ENCODE measurements at regions not wholly inside any gene's neighbourhood (a gene's known extent, or its start where the extent isn't known, plus 50 kb on each side); places are given as distances from the start of the nearest gene placed in this dataset.

- Histone ChIP-seq H3K4me3 (replicated peaks; ENCODE audit: insufficient read depth, low read length) (no peak overlapping the region), H3K27ac (replicated peaks) (no peak overlapping the region), H3K27me3 (ENCODE audit: insufficient read depth, poor library complexity, severe bottlenecking) (no peaks in the 10 kb centered on the region)
- TF ChIP-seq GABPA (IDR thresholded peaks at IDR 0.05; ENCODE audit: low read depth) (no peak), REST (IDR thresholded peaks at IDR 0.05; ENCODE audit: insufficient replicate concordance, low read depth) (no peak), SPI1 (IDR thresholded peaks at IDR 0.05; ENCODE audit: borderline replicate concordance, low read depth) (no peak), CTCF (IDR thresholded peaks at IDR 0.05; ENCODE audit: insufficient read depth, low read length) (no peak), POLR2AphosphoS5 (IDR thresholded peaks at IDR 0.05; ENCODE audit: low read depth) (no peak)
- DNase-seq (ENCODE audit: low read depth in 1 of 2, low spot score in 1 of 2) = no peak
Measured at GRCh38 chr3:76345878-76346277, 560.5 kb upstream of the ZNF717 start.

GRCh38 chr3:76346690-76347089 is 561.3 kb upstream of the ZNF717 start:
- H3K4me3 ChIP-seq (replicated peaks; ENCODE audit: insufficient read depth, low read length) = no peak overlapping the region
- TF ChIP-seq POLR2AphosphoS5 (IDR thresholded peaks at IDR 0.05; ENCODE audit: low read depth) = no peak
- TF ChIP-seq GABPA (IDR thresholded peaks at IDR 0.05; ENCODE audit: low read depth) = no peak
- no peak for TF ChIP-seq SPI1 (IDR thresholded peaks at IDR 0.05; ENCODE audit: borderline replicate concordance, low read depth)
- TF ChIP-seq REST (IDR thresholded peaks at IDR 0.05; ENCODE audit: insufficient replicate concordance, low read depth) = no peak
- TF ChIP-seq CTCF (IDR thresholded peaks at IDR 0.05; ENCODE audit: insufficient read depth, low read length) = no peak
- no peaks in the 10 kb centered on the region for H3K27me3 ChIP-seq (ENCODE audit: insufficient read depth, poor library complexity, severe bottlenecking)
- no peak for DNase-seq (ENCODE audit: low read depth in 1 of 2, low spot score in 1 of 2)
- H3K27ac ChIP-seq (replicated peaks) = no peak overlapping the region

GRCh38 chr3:76349715-76350480 is 564.5 kb upstream of the ZNF717 start:
- no peak for TF ChIP-seq CTCF (IDR thresholded peaks at IDR 0.05; ENCODE audit: insufficient read depth, low read length)
- no peak for TF ChIP-seq SPI1 (IDR thresholded peaks at IDR 0.05; ENCODE audit: borderline replicate concordance, low read depth)
- TF ChIP-seq POLR2AphosphoS5 (IDR thresholded peaks at IDR 0.05; ENCODE audit: low read depth) = no peak
- no peak for TF ChIP-seq REST (IDR thresholded peaks at IDR 0.05; ENCODE audit: insufficient replicate concordance, low read depth)
- no peak for TF ChIP-seq GABPA (IDR thresholded peaks at IDR 0.05; ENCODE audit: low read depth)
- Histone ChIP-seq H3K4me3 (replicated peaks; ENCODE audit: insufficient read depth, low read length) (no peak overlapping the region), H3K27me3 (ENCODE audit: insufficient read depth, poor library complexity, severe bottlenecking) (no peaks in the 10 kb centered on the region), H3K27ac (replicated peaks) (no peak overlapping the region)
- DNase-seq (ENCODE audit: low read depth in 1 of 2, low spot score in 1 of 2) = no peak

Measured in HL-60 (cell line).